SJSA1 (cell line): ENCODE measurements at regions not wholly inside any gene's neighbourhood (a gene's known extent, or its start where the extent isn't known, plus 50 kb on each side); places are given as distances from the start of the nearest gene placed in this dataset.

Experiments
- DNase-seq, 2 experiments: peaks; one replicate each; pipeline ENCODE4 v3.0.0-alpha.2; 2015 to 2020; ENCODE audit warnings: low spot score in 2 of 2, low read depth in 1 of 2
- H3K27ac ChIP-seq: fragments of 250-450 bp; sonication (Bioruptor Pico); 2 replicates; pipeline ENCODE4 v1.5.1; 2020; ENCODE audit warnings: mild to moderate bottlenecking, moderate library complexity
- H3K27me3 ChIP-seq: fragments of 250-450 bp; sonication (Bioruptor Pico); replicated peaks from 2 replicates; pipeline ENCODE4 v1.5.1; 2020; ENCODE audit warnings: mild to moderate bottlenecking, moderate library complexity
- H3K36me3 ChIP-seq: fragments of 250-450 bp; sonication (Bioruptor Pico); 2 replicates; pipeline ENCODE4 v1.5.1; 2020; ENCODE audit warnings: mild to moderate bottlenecking
- H3K4me1 ChIP-seq: fragments of 250-450 bp; sonication (Bioruptor Pico); replicated peaks from 2 replicates; pipeline ENCODE4 v1.6.1; 2021; ENCODE audit warnings: mild to moderate bottlenecking
- H3K4me3 ChIP-seq: fragments of 250-450 bp; sonication (Bioruptor Pico); 2 replicates; pipeline ENCODE4 v1.5.1; 2020; ENCODE audit warnings: mild to moderate bottlenecking
- H3K9me3 ChIP-seq: fragments of 250-450 bp; sonication (Bioruptor Pico); replicated peaks from 2 replicates; pipeline ENCODE4 v1.5.1; 2020; ENCODE audit warnings: mild to moderate bottlenecking

DNA sequence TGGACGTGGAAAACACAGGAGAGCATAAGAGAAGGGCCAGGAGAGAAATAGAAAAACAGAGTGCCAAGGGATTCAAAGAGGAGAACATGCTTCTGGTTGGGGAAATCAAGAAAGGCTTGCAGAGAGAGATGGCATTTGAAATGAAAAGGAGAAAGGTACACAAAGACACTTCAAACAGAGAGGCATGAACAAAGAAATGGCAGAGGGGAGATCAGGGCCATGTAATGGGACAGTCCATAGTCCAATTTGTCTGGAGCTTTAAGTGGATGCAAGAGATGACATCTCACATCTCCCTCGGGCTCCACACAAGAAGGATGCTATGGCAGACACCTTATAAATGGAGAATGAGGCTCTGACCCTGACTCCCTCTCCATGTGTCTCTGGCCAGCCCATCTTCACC is 331.1 kb downstream of the MLLT3 start:
- no peak overlapping the region for H3K4me3 ChIP-seq
- H3K4me1 ChIP-seq: peaks cover 27% of the 10 kb centered on the region
- H3K36me3 ChIP-seq: no peaks in the 10 kb centered on the region
- DNase-seq: no peak
- H3K9me3 ChIP-seq: no peaks in the 10 kb centered on the region
- no peak overlapping the region for H3K27ac ChIP-seq
- no peaks in the 10 kb centered on the region for H3K27me3 ChIP-seq

DNA sequence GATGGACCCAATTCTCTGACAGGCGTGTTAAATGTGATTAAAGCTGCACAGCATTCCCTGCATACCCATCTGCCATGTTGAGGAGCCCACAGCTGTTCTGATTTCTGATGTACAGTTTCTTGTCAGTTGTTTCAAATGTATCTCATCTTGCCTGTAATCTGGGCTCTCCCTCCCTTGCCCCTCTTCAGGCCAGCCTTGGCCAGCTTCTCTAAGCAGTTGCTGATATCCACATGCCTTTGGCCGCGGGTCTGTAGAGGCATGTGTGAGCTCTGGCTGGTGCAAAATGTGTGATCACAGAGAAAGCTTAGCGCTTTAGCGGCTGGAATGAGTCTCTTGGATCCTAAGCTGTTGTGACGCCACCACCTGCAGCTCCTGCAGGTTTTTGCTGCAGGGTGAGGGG is 332.0 kb downstream of the MLLT3 start:
- Histone ChIP-seq H3K9me3 (no peaks in the 10 kb centered on the region), H3K27ac (no peak overlapping the region), H3K4me1 (peaks cover 28% of the 10 kb centered on the region), H3K36me3 (no peaks in the 10 kb centered on the region), H3K27me3 (no peaks in the 10 kb centered on the region), H3K4me3 (no peak overlapping the region)
- DNase-seq: no peak

DNA sequence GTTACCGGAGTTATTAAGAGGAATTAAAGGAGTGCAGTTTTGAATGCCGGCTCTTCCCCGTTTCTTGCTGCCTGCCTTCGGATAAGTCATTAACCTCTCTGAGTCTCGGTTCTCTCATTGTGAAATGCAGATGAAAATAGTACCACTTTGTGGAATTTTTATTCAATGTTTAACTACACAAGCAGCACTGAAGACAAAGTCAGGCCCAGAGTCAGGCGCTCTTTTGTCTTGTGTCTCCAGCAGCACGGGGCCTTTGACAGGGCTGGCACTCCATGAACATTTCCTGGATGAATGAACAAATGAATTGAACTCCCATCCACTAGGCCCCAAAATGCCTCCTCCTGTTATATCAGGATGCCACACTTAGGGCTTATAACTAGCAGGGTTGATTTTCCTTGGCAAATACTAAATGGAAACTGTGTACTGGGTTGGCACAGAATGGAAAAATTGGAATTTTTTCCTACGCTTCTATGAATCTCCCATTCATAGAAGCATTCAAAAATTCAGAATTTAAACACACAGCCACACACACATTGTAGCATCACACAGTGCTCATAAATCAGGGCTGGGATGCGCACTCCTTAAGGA is 332.8 kb downstream of the MLLT3 start:
- Histone ChIP-seq H3K9me3 (no peaks in the 10 kb centered on the region), H3K27ac (no peak overlapping the region), H3K36me3 (no peaks in the 10 kb centered on the region), H3K4me1 (peaks cover 28% of the 10 kb centered on the region), H3K4me3 (no peak overlapping the region), H3K27me3 (no peaks in the 10 kb centered on the region)
- DNase-seq: no peak

DNA sequence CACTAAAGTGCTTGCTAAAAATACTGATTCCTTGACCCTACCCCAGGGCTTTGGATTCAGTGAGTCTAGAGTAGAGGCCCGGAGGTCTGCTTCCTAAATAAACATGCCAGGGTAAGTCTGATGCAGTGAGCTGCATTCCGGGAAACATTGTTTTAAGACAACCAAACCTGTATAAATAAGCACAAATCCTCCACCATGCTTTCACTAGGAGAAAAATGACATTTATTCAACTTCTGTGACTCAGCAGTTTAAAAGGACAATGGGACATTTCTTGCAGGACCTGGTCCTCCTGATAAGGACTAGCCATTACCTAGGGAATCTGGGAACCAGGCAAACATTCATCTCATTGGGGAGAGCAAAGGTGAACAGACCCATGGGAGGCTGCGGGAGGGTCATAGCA is 335.3 kb downstream of the MLLT3 start:
- Histone ChIP-seq H3K4me1 (peaks cover 19% of the 10 kb centered on the region), H3K27ac (peak overlapping the region; percentile 39; the same call in 1 of the 2 replicates), H3K36me3 (no peaks in the 10 kb centered on the region), H3K9me3 (no peaks in the 10 kb centered on the region), H3K27me3 (no peaks in the 10 kb centered on the region), H3K4me3 (no peak overlapping the region)
- peak in 1 of 2 experiments; percentile 37 for DNase-seq

DNA sequence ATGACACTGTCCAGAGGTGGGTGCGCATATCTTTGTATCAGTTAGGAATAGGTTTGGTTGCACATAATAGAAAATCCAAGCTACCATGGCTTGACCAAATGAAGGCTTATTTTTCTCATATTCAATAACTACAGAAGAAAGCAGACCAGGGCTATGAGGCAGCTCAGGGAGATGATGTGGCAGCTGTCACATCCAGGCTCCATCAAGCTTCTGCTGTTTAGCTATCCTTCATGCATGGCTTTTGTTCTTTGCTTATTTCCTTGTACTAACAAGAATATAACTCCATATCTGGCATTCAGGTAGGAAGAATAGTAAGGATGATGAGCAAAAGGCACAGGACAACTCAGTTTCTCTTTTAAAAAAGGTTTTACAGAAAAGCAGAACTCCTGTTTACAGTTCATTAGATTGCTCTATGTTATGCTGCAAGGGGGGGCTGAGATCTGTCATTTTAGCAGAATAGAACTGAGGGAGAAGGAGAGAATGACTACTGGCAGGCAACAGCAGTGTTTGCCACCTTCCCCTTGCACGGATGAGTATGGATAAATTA is 336.1 kb downstream of the MLLT3 start:
- H3K4me3 ChIP-seq: no peak overlapping the region
- no peaks in the 10 kb centered on the region for H3K27me3 ChIP-seq
- no peak for DNase-seq
- H3K36me3 ChIP-seq: no peaks in the 10 kb centered on the region
- H3K4me1 ChIP-seq: peaks cover 16% of the 10 kb centered on the region
- H3K27ac ChIP-seq: no peak overlapping the region
- H3K9me3 ChIP-seq: no peaks in the 10 kb centered on the region

DNA sequence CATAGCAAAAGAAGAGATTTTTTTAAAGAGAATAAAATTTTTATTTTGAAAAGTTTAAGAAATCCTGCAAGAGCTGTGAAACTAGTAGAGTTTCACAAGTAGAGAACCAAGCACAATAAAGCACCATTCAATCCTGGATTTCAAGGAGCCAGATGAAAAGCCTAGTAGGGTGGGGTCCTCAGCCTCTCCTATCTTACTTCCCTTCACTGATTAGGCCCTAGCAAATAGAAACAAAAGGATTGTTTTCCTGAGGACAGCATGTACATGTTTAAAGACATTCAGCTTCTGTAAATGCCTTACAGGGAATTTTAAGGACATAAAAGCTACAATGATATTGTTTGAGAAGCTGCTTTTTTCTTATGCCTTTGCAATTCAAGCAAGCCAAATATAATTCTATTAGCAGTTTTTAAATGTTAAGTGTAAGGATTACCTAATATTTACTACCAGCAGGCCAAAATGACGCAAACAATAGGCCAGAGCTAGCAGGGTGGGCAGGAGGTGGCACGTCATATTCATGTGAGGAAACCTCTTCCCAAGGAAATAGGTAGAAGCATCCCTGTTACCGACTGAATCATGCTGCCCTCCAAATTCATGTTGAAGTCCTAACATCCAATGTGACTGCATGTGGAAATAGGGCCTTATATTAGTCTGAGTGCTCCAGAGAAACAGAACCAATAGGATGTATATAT is 337.6 kb downstream of the MLLT3 start:
- H3K9me3 ChIP-seq: no peaks in the 10 kb centered on the region
- H3K27ac ChIP-seq: no peak overlapping the region
- no peak overlapping the region for H3K4me3 ChIP-seq
- peaks cover 16% of the 10 kb centered on the region for H3K4me1 ChIP-seq
- H3K36me3 ChIP-seq: no peaks in the 10 kb centered on the region
- no peaks in the 10 kb centered on the region for H3K27me3 ChIP-seq
- DNase-seq: no peak

DNA sequence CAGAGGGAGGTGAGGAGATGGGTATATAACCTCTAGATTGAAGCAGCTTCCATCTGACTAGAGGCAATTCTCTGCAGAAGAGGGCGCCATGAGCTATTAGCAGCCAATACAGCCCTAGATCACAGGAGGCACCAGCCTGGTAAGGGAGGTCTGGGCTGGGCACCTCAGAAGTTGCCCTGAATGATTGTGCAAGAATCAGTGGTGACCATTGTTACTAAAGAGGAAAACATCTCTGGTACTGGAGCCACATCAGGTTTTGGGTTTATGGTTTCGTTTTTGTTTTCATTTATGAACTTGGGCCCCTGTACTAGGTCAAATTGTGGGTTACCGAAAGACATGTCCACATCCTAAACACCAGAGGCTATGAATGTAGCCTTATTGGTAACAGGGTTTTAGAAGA is 342.0 kb downstream of the MLLT3 start:
- H3K4me1 ChIP-seq: no peaks in the 10 kb centered on the region
- no peaks in the 10 kb centered on the region for H3K9me3 ChIP-seq
- no peak for DNase-seq
- H3K4me3 ChIP-seq: no peak overlapping the region
- no peaks in the 10 kb centered on the region for H3K27me3 ChIP-seq
- no peak overlapping the region for H3K27ac ChIP-seq
- no peaks in the 10 kb centered on the region for H3K36me3 ChIP-seq

DNA sequence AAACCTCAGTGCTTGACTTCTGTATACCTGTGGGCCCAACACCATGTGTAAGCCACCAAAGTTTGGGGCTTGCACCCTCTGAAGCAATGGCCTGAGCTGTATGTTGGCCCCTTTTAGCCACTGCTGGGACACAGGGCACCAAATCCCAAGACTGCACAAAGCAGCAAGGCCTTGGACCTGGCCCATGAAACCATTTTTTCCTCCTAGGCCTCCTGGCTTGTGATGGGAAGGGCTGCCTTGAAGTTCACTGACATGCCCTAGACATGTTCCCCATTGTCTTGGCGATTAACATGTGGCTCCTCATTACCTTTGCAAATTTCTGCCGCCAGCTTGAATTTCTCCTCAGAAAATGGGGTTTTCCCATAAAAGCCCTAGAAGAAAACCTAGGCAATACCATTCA is 345.5 kb downstream of the MLLT3 start:
- Histone ChIP-seq H3K9me3 (no peaks in the 10 kb centered on the region), H3K36me3 (no peaks in the 10 kb centered on the region), H3K27ac (no peak overlapping the region), H3K27me3 (no peaks in the 10 kb centered on the region), H3K4me1 (no peaks in the 10 kb centered on the region), H3K4me3 (no peak overlapping the region)
- no peak for DNase-seq

DNA sequence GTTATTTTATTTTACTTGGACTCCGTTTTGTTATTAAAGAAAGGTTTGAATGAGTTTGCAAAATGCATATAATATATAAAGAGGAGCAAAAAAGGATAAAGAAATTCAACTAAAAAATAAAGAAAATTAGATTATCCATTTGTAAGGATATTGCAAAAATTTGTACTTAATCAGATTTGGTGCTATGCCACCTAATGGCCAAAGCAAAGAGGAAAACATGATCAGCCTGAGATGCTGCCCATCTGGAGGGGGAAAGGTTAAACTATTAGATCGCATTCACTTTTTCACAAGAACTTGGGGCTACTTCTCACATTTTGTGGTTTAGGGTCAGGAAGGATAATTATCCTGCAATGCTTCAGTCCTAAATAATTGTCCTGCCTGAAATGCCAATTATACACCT is 350.6 kb downstream of the MLLT3 start:
- Histone ChIP-seq H3K36me3 (no peaks in the 10 kb centered on the region), H3K27me3 (no peaks in the 10 kb centered on the region), H3K4me1 (no peaks in the 10 kb centered on the region), H3K27ac (no peak overlapping the region), H3K9me3 (no peaks in the 10 kb centered on the region), H3K4me3 (no peak overlapping the region)
- no peak for DNase-seq

DNA sequence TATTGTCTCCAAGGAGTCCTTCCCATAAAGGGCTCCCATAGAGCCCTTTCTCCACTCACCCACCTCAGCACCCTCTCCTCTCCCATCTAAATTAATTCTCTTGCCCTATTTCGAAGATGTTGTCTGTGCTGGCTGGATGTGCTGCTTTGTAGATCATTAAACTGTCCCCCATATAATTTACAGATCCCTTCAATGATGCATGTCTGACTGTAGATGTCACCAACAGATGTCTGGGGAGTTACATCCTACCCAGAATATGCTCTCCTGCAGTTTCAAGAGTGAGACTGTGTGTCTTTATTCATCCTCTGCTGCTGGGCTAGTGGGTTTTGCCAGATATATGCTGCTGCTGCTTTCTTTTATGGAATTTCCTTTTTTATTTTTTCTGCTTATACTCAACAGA is 351.2 kb downstream of the MLLT3 start:
- Histone ChIP-seq H3K27me3 (no peaks in the 10 kb centered on the region), H3K9me3 (no peaks in the 10 kb centered on the region), H3K36me3 (no peaks in the 10 kb centered on the region), H3K4me3 (no peak overlapping the region), H3K4me1 (no peaks in the 10 kb centered on the region), H3K27ac (no peak overlapping the region)
- no peak for DNase-seq

DNA sequence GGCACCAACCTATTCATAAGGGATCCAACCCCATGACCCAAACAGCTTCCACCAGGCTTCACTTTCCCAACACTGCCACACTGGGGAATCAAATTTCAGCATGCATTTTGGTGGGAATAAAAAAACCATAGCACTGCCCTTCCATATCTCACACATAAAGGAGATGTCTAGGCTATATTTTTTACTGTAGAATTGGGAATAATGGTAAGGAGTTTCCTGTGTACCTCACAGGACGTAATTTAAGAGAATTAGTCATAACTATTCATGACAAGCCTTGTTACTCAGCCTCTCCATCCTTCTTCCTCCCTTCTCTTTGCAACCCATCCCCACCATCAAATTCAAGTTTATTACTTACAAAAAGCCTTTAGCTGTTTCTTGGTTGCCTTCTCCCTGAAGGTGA is 352.1 kb downstream of the MLLT3 start:
- H3K4me3 ChIP-seq: no peak overlapping the region
- no peaks in the 10 kb centered on the region for H3K4me1 ChIP-seq
- H3K36me3 ChIP-seq: no peaks in the 10 kb centered on the region
- no peaks in the 10 kb centered on the region for H3K27me3 ChIP-seq
- DNase-seq: no peak
- H3K27ac ChIP-seq: no peak overlapping the region
- H3K9me3 ChIP-seq: no peaks in the 10 kb centered on the region

DNA sequence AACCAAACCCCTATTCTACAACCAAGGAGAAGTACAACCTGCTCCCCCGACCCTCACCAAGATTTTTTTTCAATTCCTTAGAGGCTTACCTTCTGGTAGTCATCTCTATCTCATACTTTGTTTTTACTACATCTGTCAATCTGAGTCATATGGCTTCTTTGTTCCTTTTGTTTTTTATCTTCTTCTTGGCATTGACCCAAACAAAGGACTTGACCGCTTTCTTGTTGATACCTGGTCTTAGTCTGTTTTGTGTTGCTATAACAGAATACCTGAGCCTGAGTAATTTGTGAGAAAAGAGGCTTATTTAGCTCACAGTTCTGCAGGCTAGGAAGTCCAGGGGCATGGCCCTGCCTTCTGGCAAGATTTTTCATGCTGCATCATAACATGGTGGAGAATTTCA is 352.7 kb downstream of the MLLT3 start:
- no peak for DNase-seq
- H3K36me3 ChIP-seq: no peaks in the 10 kb centered on the region
- H3K9me3 ChIP-seq: no peaks in the 10 kb centered on the region
- H3K4me3 ChIP-seq: no peak overlapping the region
- no peaks in the 10 kb centered on the region for H3K4me1 ChIP-seq
- no peaks in the 10 kb centered on the region for H3K27me3 ChIP-seq
- no peak overlapping the region for H3K27ac ChIP-seq

DNA sequence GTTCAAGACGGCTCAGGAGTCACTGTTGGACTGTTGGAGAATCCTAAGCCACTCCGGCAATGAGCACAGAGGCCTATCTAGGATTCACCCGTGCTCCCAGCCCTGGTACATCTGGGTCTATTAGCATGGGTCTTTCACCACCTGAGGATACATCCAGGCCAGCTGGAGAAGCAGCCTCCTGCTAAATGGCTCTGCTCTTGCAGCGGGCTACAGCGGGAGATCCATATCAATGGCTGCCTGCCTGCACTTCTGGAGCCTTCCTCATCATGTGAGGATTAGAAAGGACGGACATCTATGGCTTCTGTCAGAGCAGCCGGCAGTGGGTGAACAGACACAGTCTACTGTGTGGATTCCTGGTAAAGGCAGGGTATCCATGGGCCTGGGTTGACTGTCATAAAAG is 357.4 kb downstream of the MLLT3 start:
- no peaks in the 10 kb centered on the region for H3K9me3 ChIP-seq
- H3K4me3 ChIP-seq: no peak overlapping the region
- DNase-seq: no peak
- H3K36me3 ChIP-seq: no peaks in the 10 kb centered on the region
- no peaks in the 10 kb centered on the region for H3K27me3 ChIP-seq
- no peaks in the 10 kb centered on the region for H3K4me1 ChIP-seq
- no peak overlapping the region for H3K27ac ChIP-seq

DNA sequence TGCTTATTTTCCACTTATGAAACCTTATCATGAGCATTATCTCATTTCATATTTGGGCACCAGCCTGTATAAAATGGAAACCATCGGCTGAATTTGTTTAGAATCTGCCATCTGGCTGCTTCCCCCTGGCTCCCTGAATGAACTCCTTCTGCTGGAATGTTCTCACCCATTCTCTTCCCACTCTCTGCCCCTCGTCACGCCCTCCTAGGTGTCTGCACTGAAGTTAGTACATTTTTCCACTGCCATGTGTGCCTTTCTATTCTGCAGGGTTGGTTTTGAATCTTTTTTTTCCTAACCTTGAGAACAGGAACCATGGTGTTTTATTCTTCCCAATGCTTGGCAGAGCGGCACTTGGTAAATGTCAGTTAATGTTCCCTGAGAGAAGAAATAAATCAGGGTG is 359.7 kb downstream of the MLLT3 start:
- H3K4me3 ChIP-seq: no peak overlapping the region
- H3K27ac ChIP-seq: no peak overlapping the region
- H3K4me1 ChIP-seq: no peaks in the 10 kb centered on the region
- H3K9me3 ChIP-seq: no peaks in the 10 kb centered on the region
- no peaks in the 10 kb centered on the region for H3K36me3 ChIP-seq
- H3K27me3 ChIP-seq: no peaks in the 10 kb centered on the region
- DNase-seq: no peak
